HCT116 (cell line): ENCODE measurements at regions not wholly inside any gene's neighbourhood (a gene's known extent, or its start where the extent isn't known, plus 50 kb on each side); places are given as distances from the start of the nearest gene placed in this dataset.
A peak's percentile ranks its signal among the peaks of the same experiment; 100 is the strongest.

ENCODE experiments used
- ATAC-seq: fragments of 200-7000 bp; cut with Tn5 transposase; 2 replicates; pipeline ENCODE4 v1.9.1; 2020; ENCODE audit warnings: mild to moderate bottlenecking, moderate library complexity
- BruUV-seq: library from RNA; stranded (reverse); fragments of 400-500 nt; replicated peaks from 2 replicates; lab custom pipeline; 2021; lab: Mats Ljungman, UMichigan
- CTCF ChIA-PET: fragments of 300-600 bp; sonication (Branson Sonifier 250); formaldehyde crosslinking; loops from one replicate; lab custom pipeline; 2021; ENCODE audit warnings: antibody characterized with exemption; lab: Charles Lee
- POLR2A ChIA-PET: fragments of 300-600, 350-600 bp; sonication (Branson Sonifier 250); formaldehyde crosslinking; loops from one replicate; lab custom pipeline; 2021; ENCODE audit warnings: antibody characterized with exemption; lab: Charles Lee
- RAD21 ChIA-PET, 2 experiments: fragments of 300-600 bp; sonication (Branson Sonifier 250); formaldehyde crosslinking; loops; one replicate each; lab custom pipeline; 2023; ENCODE audit warnings: low total read pairs in 2 of 2; ENCODE audit not compliant: uncharacterized antibody in 2 of 2, unreplicated experiment in 2 of 2, low non-redundant PET in 1 of 2; lab: Charles Lee
- DNase-seq: peaks from one replicate; pipeline ENCODE4 v3.0.0-alpha.2; 2010; ENCODE audit warnings: low read depth, low spot score
- H2AFZ ChIP-seq: fragments of 200-600 bp; shearing (Covaris generic), sonication (generic); 2 replicates; pipeline ENCODE4 v1.6.1; 2017; ENCODE audit warnings: low read depth, mixed run types, mixed read lengths, antibody characterized with exemption, low read length; ENCODE audit not compliant: poor library complexity, severe bottlenecking
- H3K27ac ChIP-seq: 2 replicates; pipeline ENCODE4 v1.5.1; 2012; ENCODE audit warnings: low read depth, low read length
- H3K27me3 ChIP-seq: fragments of 200-600 bp; sonication (generic); 2 replicates; pipeline ENCODE4 v1.6.1; 2016; ENCODE audit warnings: mixed run types, low read length, mixed read lengths; ENCODE audit not compliant: insufficient read depth
- H3K36me3 ChIP-seq, 2 experiments: fragments of 200-500 bp in 1 of 2; fragments of 200-600 bp in 1 of 2; sonication (Bioruptor generic) in 1 of 2; sonication (generic) in 1 of 2; 2 replicates each; pipeline versions ENCODE4 v1.5.1 to v1.6.1; 2014 to 2016; ENCODE audit warnings: low read length in 2 of 2, inconsistent platforms in 1 of 2, mixed read lengths in 1 of 2, mixed run types in 1 of 2; ENCODE audit not compliant: insufficient read depth in 2 of 2, control insufficient read depth in 1 of 2
- H3K4me1 ChIP-seq, 2 experiments: fragments of 200-600 bp in 1 of 2; sonication (generic) in 1 of 2; 2 replicates each; pipeline versions ENCODE4 v1.5.1 to v1.6.1; 2012 to 2017; ENCODE audit warnings: low read length in 2 of 2, inconsistent platforms in 1 of 2, mild to moderate bottlenecking in 1 of 2, mixed read lengths in 1 of 2, mixed run types in 1 of 2, moderate library complexity in 1 of 2; ENCODE audit not compliant: insufficient read depth in 2 of 2, control insufficient read depth in 1 of 2
- H3K4me2 ChIP-seq: fragments of 200-600 bp; sonication (generic); 2 replicates; pipeline ENCODE4 v1.6.1; 2017; ENCODE audit warnings: mixed run types, low read length, mixed read lengths
- H3K4me3 ChIP-seq, 2 experiments: fragments of 200-600 bp in 1 of 2; sonication (generic) in 1 of 2; replicated peaks in 1 of 2; 2 replicates each; pipeline ENCODE4 v1.5.1; 2011 to 2016; ENCODE audit warnings: low read length in 2 of 2, control low read depth in 1 of 2, low read depth in 1 of 2, mild to moderate bottlenecking in 1 of 2, mixed read lengths in 1 of 2, mixed run types in 1 of 2
- H3K79me2 ChIP-seq: fragments of 200-600 bp; sonication (generic); 2 replicates; pipeline ENCODE4 v1.6.1; 2017; ENCODE audit warnings: mild to moderate bottlenecking, mixed run types, low read length, moderate library complexity, mixed read lengths; ENCODE audit not compliant: insufficient read depth
- H3K9ac ChIP-seq: fragments of 200-600 bp; sonication (generic); 2 replicates; pipeline ENCODE4 v1.6.1; 2016; ENCODE audit warnings: low read length, mixed read lengths
- H3K9me2 ChIP-seq: fragments of 200-600 bp; sonication (generic), shearing (Covaris generic); 2 replicates; pipeline ENCODE4 v1.6.1; 2017; ENCODE audit warnings: mixed run types, mild to moderate bottlenecking, moderate library complexity; ENCODE audit not compliant: insufficient read depth
- H3K9me3 ChIP-seq, 2 experiments: fragments of 200-500 bp in 1 of 2; fragments of 200-600 bp in 1 of 2; sonication (Bioruptor generic) in 1 of 2; sonication (generic) in 1 of 2; 2 replicates each; pipeline ENCODE4 v1.6.1; 2014 to 2017; ENCODE audit warnings: low read length in 2 of 2, mixed read lengths in 2 of 2, inconsistent platforms in 1 of 2, low read depth in 1 of 2, mild to moderate bottlenecking in 1 of 2, mixed run types in 1 of 2, moderate library complexity in 1 of 2; ENCODE audit not compliant: control insufficient read depth in 1 of 2, insufficient read depth in 1 of 2
- H4K20me1 ChIP-seq: fragments of 200-600 bp; sonication (generic), shearing (Covaris generic); 2 replicates; pipeline ENCODE4 v1.6.1; 2017; ENCODE audit warnings: mixed run types, mild to moderate bottlenecking, moderate library complexity; ENCODE audit not compliant: insufficient read depth
- CEBPB ChIP-seq: IDR thresholded peaks from 2 replicates; pipeline ENCODE4 v1.6.1; 2012; ENCODE audit warnings: low read depth
- CTCF ChIP-seq, 3 experiments: fragments of 200-600 bp in 1 of 3; sonication (generic) in 1 of 3; IDR thresholded peaks in 2 of 3; conservative IDR thresholded peaks in 1 of 3; 2 replicates each; pipeline ENCODE4 v1.5.1; 2012 to 2017; ENCODE audit warnings: low read depth in 2 of 3, low read length in 2 of 3, antibody characterized with exemption in 1 of 3, borderline replicate concordance in 1 of 3, control low read depth in 1 of 3, mild to moderate bottlenecking in 1 of 3, mixed read lengths in 1 of 3, mixed run types in 1 of 3, moderate library complexity in 1 of 3; ENCODE audit not compliant: insufficient read depth in 1 of 3
- EZH2 ChIP-seq: fragments of 200-600 bp; sonication (generic); IDR thresholded peaks from 2 replicates; pipeline ENCODE4 v1.6.1; 2017; ENCODE audit warnings: antibody characterized with exemption, mixed run types
- EZH2phosphoT487 ChIP-seq: fragments of 200-600 bp; IDR thresholded peaks from 2 replicates; pipeline ENCODE4 v1.6.1; 2018; ENCODE audit warnings: antibody characterized with exemption, borderline replicate concordance
- FOSL1 ChIP-seq: IDR thresholded peaks from 2 replicates; pipeline ENCODE4 v1.6.1; 2012; ENCODE audit warnings: low read depth
- JUND ChIP-seq: IDR thresholded peaks from 2 replicates; pipeline ENCODE4 v1.6.1; 2012
- MAX ChIP-seq: IDR thresholded peaks from 2 replicates; pipeline ENCODE4 v1.6.1; 2012
- RAD21 ChIP-seq: IDR thresholded peaks from 2 replicates; pipeline ENCODE4 v1.6.1; 2012; ENCODE audit warnings: low read depth, mild to moderate bottlenecking
- REST ChIP-seq: IDR thresholded peaks from 2 replicates; pipeline ENCODE4 v1.6.1; 2012; ENCODE audit warnings: low read depth
- YY1 ChIP-seq: IDR thresholded peaks from 2 replicates; pipeline ENCODE4 v1.6.1; 2011; ENCODE audit warnings: low read length, low read depth, moderate library complexity, mild to moderate bottlenecking; ENCODE audit not compliant: insufficient replicate concordance; ENCODE audit errors: extremely low read depth
- ZBTB33 ChIP-seq: IDR thresholded peaks from 2 replicates; pipeline ENCODE4 v1.6.1; 2011; ENCODE audit warnings: mild to moderate bottlenecking, low read length, moderate library complexity; ENCODE audit not compliant: insufficient replicate concordance; ENCODE audit errors: extremely low read depth
- ZFX ChIP-seq: fragments of 450-650 bp; IDR thresholded peaks from 2 replicates; pipeline ENCODE4 v1.6.1; 2017
- intact Hi-C: fragments of 100-400 bp; cut with micrococcal nuclease; formaldehyde crosslinking; loops from 2 replicates; pipeline ENCODE4 v1.10.0; 2022

GRCh38 chr1:24253571-24253970 lies 65.6 kb upstream of the GRHL3 start:
- intact Hi-C loops = no loop called here
- Histone ChIP-seq H3K27ac (no peak overlapping the region), H3K79me2 (no peaks in the 10 kb centered on the region), H4K20me1 (no peaks in the 10 kb centered on the region), H3K9me3 (no peaks in the 10 kb centered on the region), H3K4me3 (no peak overlapping the region), H3K27me3 (no peaks in the 10 kb centered on the region), H3K9ac (no peak overlapping the region), H3K4me2 (no peak overlapping the region), H3K9me2 (no peaks in the 10 kb centered on the region), H3K36me3 (no peaks in the 10 kb centered on the region), H2AFZ (no peak overlapping the region), H3K4me1 (peaks cover 0 to 6% of the 10 kb centered on the region in 2 experiments; a peak in 1 of 4 replicates)
- TF ChIP-seq CTCF (IDR thresholded peaks at IDR 0.05 in 2 of 3, conservative IDR thresholded peaks at IDR 0.05 in 1 of 3; ENCODE audit: borderline replicate concordance in 1 of 3, insufficient read depth in 1 of 3, low read depth in 2 of 3, low read length in 2 of 3) (peak in 2 of 3 experiments; percentile 33 to 43; a peak in 3 of 6 replicates), MAX (no peak), RAD21 (0 out of 2 replicates have a peak, but pooled peaks have one; percentile 21)
- no TSS peak for BruUV-seq
- ChIA-PET CTCF (interaction anchor here (1.2 kb wide), 1 partner anchor 54 kb away, joined by 3 read pairs; no protein-coding TSS in a partner anchor), RAD21 (no interaction called here), POLR2A (no interaction called here)
- DNase-seq (no peak), ATAC-seq (peak; percentile 38; the same call in 1 of the 2 replicates)

GRCh38 chr1:24252185-24252780 lies 65.2 kb upstream of the IFNLR1 start:
- RAD21 ChIA-PET = no interaction called here
- Histone ChIP-seq H2AFZ (no peak overlapping the region), H3K79me2 (no peaks in the 10 kb centered on the region), H3K4me2 (no peak overlapping the region), H3K9me2 (no peaks in the 10 kb centered on the region), H3K9me3 (no peaks in the 10 kb centered on the region), H3K27me3 (no peaks in the 10 kb centered on the region), H4K20me1 (no peaks in the 10 kb centered on the region), H3K36me3 (no peaks in the 10 kb centered on the region), H3K27ac (no peak overlapping the region), H3K4me3 (no peak overlapping the region), H3K9ac (no peak overlapping the region), H3K4me1 (peaks cover 0 to 6% of the 10 kb centered on the region in 2 experiments; a peak in 1 of 4 replicates)
- intact Hi-C loops = no loop called here
- ATAC-seq = no peak
- CTCF ChIA-PET = no interaction called here
- DNase-seq = no peak
- POLR2A ChIA-PET = no interaction called here
- BruUV-seq = no TSS peak
- TF ChIP-seq ZFX (no peak), YY1 (no peak), EZH2 (no peak), EZH2phosphoT487 (no peak), JUND (no peak), FOSL1 (no peak), ZBTB33 (no peak), REST (no peak), CEBPB (no peak)
